ENCODE measurements at regions not wholly inside any gene's neighbourhood (a gene's known extent, or its start where the extent isn't known, plus 50 kb on each side); places are given as distances from the start of the nearest gene placed in this dataset.

GRCh38 chr18:72174972-72175649 lies 369.0 kb downstream of the CBLN2 start:
- TF ChIP-seq CTCF (IDR thresholded peaks at IDR 0.05; ENCODE audit: poor library complexity): no peak
- no peak for TF ChIP-seq EZH2 (IDR thresholded peaks at IDR 0.05; ENCODE audit: borderline replicate concordance)
